HepG2 (cell line): ENCODE measurements at regions not wholly inside any gene's neighbourhood (a gene's known extent, or its start where the extent isn't known, plus 50 kb on each side); places are given as distances from the start of the nearest gene placed in this dataset.

Source experiments
- ARHGAP35 ChIP-seq: sonication (generic); formaldehyde crosslinking; IDR thresholded peaks from 2 replicates; pipeline ENCODE4 v1.9.0; 2022; ENCODE audit warnings: mild to moderate bottlenecking, inconsistent platforms, moderate library complexity, missing genetic modification reagents, borderline replicate concordance
- JUNB ChIP-seq: sonication (generic); formaldehyde crosslinking; IDR thresholded peaks from 2 replicates; pipeline ENCODE4 v1.8.0; 2022; ENCODE audit warnings: missing genetic modification reagents, mild to moderate bottlenecking, borderline replicate concordance
- ZBTB20 ChIP-seq: sonication (generic); formaldehyde crosslinking; IDR thresholded peaks from 2 replicates; pipeline ENCODE4 v1.8.1; 2023; ENCODE audit warnings: missing genetic modification reagents, low read depth, mild to moderate bottlenecking, borderline replicate concordance
- TF ChIP-seq, protein P1 (sequence below), 2 experiments: sonication (generic) in 1 of 2; formaldehyde crosslinking in 1 of 2; IDR thresholded peaks; 2 replicates each; pipeline versions ENCODE4 v1.4.0 to v1.6.1; 2016 to 2020; ENCODE audit warnings: borderline replicate concordance in 1 of 2, low read depth in 1 of 2, mild to moderate bottlenecking in 1 of 2, missing genetic modification reagents in 1 of 2
- TF ChIP-seq, protein P2 (sequence below): sonication (generic); formaldehyde crosslinking; IDR thresholded peaks from 2 replicates; pipeline ENCODE4 v1.5.1; 2020; ENCODE audit warnings: mild to moderate bottlenecking, missing genetic modification reagents, moderate library complexity
- TF ChIP-seq, protein P3 (sequence below): sonication (generic); formaldehyde crosslinking; IDR thresholded peaks from 2 replicates; pipeline ENCODE4 v1.4.0; 2020; ENCODE audit warnings: missing genetic modification reagents, borderline replicate concordance

DNA sequence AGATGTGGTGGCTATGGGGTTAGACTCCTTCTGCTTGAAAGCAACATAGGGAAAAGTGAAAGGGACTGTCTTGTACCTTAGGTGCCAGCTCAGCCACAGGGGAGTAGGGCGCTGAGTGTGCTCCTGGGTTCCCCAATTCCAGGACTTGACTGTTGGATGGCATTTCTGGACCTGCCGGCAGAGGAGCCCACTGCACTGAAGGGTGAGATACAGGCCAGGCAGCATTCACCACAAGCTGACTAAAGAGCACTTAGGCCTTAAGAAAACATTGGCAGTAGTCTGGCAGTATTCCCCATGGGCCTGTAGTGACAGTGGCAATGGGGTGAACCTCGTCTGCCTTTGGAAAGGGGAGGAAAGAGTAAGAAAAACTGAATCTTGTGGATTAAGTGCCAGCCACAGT is 67.1 kb upstream of the TMTC2 start (continued):
- no peak for TF ChIP-seq ZBTB20 (CRISPR knock-in tag)
- TF ChIP-seq, protein P1, sequence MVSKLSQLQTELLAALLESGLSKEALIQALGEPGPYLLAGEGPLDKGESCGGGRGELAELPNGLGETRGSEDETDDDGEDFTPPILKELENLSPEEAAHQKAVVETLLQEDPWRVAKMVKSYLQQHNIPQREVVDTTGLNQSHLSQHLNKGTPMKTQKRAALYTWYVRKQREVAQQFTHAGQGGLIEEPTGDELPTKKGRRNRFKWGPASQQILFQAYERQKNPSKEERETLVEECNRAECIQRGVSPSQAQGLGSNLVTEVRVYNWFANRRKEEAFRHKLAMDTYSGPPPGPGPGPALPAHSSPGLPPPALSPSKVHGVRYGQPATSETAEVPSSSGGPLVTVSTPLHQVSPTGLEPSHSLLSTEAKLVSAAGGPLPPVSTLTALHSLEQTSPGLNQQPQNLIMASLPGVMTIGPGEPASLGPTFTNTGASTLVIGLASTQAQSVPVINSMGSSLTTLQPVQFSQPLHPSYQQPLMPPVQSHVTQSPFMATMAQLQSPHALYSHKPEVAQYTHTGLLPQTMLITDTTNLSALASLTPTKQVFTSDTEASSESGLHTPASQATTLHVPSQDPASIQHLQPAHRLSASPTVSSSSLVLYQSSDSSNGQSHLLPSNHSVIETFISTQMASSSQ (IDR thresholded peaks at IDR 0.05; ENCODE audit: low read depth): no peak
- TF ChIP-seq, protein P1 (CRISPR knock-in tag; IDR thresholded peaks at IDR 0.05; ENCODE audit: borderline replicate concordance): no peak
- TF ChIP-seq, protein P2, sequence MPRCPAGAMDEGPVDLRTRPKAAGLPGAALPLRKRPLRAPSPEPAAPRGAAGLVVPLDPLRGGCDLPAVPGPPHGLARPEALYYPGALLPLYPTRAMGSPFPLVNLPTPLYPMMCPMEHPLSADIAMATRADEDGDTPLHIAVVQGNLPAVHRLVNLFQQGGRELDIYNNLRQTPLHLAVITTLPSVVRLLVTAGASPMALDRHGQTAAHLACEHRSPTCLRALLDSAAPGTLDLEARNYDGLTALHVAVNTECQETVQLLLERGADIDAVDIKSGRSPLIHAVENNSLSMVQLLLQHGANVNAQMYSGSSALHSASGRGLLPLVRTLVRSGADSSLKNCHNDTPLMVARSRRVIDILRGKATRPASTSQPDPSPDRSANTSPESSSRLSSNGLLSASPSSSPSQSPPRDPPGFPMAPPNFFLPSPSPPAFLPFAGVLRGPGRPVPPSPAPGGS (CRISPR knock-in tag): no peak
- no peak for TF ChIP-seq ARHGAP35
- no peak for TF ChIP-seq JUNB (CRISPR knock-in tag)
- TF ChIP-seq, protein P3, sequence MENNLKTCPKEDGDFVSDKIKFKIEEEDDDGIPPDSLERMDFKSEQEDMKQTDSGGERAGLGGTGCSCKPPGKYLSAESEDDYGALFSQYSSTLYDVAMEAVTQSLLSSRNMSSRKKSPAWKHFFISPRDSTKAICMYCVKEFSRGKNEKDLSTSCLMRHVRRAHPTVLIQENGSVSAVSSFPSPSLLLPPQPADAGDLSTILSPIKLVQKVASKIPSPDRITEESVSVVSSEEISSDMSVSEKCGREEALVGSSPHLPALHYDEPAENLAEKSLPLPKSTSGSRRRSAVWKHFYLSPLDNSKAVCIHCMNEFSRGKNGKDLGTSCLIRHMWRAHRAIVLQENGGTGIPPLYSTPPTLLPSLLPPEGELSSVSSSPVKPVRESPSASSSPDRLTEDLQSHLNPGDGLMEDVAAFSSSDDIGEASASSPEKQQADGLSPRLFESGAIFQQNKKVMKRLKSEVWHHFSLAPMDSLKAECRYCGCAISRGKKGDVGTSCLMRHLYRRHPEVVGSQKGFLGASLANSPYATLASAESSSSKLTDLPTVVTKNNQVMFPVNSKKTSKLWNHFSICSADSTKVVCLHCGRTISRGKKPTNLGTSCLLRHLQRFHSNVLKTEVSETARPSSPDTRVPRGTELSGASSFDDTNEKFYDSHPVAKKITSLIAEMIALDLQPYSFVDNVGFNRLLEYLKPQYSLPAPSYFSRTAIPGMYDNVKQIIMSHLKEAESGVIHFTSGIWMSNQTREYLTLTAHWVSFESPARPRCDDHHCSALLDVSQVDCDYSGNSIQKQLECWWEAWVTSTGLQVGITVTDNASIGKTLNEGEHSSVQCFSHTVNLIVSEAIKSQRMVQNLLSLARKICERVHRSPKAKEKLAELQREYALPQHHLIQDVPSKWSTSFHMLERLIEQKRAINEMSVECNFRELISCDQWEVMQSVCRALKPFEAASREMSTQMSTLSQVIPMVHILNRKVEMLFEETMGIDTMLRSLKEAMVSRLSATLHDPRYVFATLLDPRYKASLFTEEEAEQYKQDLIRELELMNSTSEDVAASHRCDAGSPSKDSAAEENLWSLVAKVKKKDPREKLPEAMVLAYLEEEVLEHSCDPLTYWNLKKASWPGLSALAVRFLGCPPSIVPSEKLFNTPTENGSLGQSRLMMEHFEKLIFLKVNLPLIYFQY (CRISPR knock-in tag): no peak
